Activated CD4-positive, CD25-positive, alpha-beta regulatory T cell (primary cell): ENCODE measurements at regions not wholly inside any gene's neighbourhood (a gene's known extent, or its start where the extent isn't known, plus 50 kb on each side); places are given as distances from the start of the nearest gene placed in this dataset.

Experiments used
- DNase-seq, 4 experiments: peaks; one replicate each; lab custom pipeline; 2025; lab: John Stamatoyannopoulos, UW

- DNase-seq: no peak
These were observed 70.9 kb upstream of the SMIM31 start for GRCh38 chr4:164683040-164683439.

DNA sequence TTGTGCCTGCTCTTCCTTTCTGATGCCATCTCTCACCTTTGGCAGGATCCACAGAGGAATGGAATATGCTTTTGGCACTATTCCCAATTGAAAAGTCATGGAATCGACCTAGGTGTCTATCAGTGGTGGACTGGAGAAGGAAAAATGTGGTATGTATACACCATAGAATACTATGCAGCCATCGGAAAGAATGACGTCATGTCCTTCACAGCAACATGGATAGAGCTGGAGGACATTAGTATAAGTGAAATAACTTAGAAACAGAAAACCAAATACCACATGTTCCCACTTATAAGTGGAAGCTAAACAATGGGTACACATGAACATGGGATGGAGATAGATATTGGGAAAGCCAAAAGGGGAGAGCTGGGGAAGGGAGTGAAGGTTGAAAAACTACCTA is 58.3 kb upstream of the SMIM31 start:
- DNase-seq: no peak

GRCh38 chr4:164700471-164700870 is 53.5 kb upstream of the SMIM31 start:
- no peak for DNase-seq

DNA sequence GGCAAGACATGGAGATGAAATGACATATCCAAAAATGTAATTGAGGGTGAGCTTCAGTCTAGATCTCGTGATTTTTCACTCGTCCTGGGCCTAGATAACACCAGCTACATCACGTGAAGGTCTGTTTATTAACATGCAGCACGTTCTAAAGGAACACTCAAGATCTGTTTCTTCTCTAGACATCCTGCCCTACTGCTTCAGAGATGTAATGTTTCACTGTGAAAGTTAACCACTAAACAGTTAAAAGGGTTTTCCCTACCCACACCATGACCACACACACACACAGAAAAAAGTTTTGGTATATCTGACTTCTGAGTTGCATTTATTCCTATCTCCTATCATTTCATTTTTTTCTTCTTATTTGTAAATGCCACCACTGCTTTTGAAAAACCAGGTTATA is 52.3 kb upstream of the SMIM31 start:
- DNase-seq: no peak
